Transverse colon (tissue), 4 donors: ENCODE measurements at regions not wholly inside any gene's neighbourhood (a gene's known extent, or its start where the extent isn't known, plus 50 kb on each side); places are given as distances from the start of the nearest gene placed in this dataset.

ENCODE experiments used
- CTCF ChIP-seq, 5 experiments: fragments of 200-600 bp in 3 of 5; fragments of 450-650 bp in 2 of 5; sonication (generic) in 3 of 5; IDR thresholded peaks; 1 replicate in 2 of 5; 2 replicates in 3 of 5; pipeline ENCODE4 v1.5.1; 2016 to 2017; ENCODE audit warnings: antibody characterized with exemption in 5 of 5, inconsistent platforms in 3 of 5, mild to moderate bottlenecking in 2 of 5, moderate library complexity in 1 of 5
- EP300 ChIP-seq: sonication (generic); formaldehyde crosslinking; IDR thresholded peaks from one replicate; pipeline ENCODE4 v1.6.1; 2017; ENCODE audit warnings: antibody characterized with exemption, low read depth
- POLR2A ChIP-seq: fragments of 450-650 bp; IDR thresholded peaks from one replicate; pipeline ENCODE4 v1.6.1; 2016; ENCODE audit warnings: antibody characterized with exemption, mild to moderate bottlenecking, moderate library complexity
- POLR2AphosphoS5 ChIP-seq, 3 donors: sonication (generic); formaldehyde crosslinking; IDR thresholded peaks; one replicate each; pipeline ENCODE4 v1.6.1; 2016; ENCODE audit warnings: antibody characterized with exemption in 3 of 3

GRCh38 chr7:17099083-17099973 is 199.1 kb upstream of the AHR start:
- TF ChIP-seq POLR2AphosphoS5 (IDR thresholded peaks at IDR 0.05): peak in 2 of 3 donors; percentile 63
- no peak for TF ChIP-seq CTCF (IDR thresholded peaks at IDR 0.05)
- no peak for TF ChIP-seq EP300
- no peak for TF ChIP-seq POLR2A
